ENCODE measurements at regions not wholly inside any gene's neighbourhood (a gene's known extent, or its start where the extent isn't known, plus 50 kb on each side); places are given as distances from the start of the nearest gene placed in this dataset.
A peak's percentile ranks its signal among the peaks of the same experiment; 100 is the strongest.
"Not testable (repeated sequence)": the region's sequence is repeated elsewhere in the genome, so short reads cannot be mapped to it uniquely, and the experiment has no call there.

GRCh38 chr6:71007298-71007697 is 50.4 kb upstream of the B3GAT2 start:
- DNase-seq (ENCODE audit: low read depth); H3K4me3 ChIP-seq (ENCODE audit: low read depth, low read length): not testable (repeated sequence)

- TF ChIP-seq, protein P1, sequence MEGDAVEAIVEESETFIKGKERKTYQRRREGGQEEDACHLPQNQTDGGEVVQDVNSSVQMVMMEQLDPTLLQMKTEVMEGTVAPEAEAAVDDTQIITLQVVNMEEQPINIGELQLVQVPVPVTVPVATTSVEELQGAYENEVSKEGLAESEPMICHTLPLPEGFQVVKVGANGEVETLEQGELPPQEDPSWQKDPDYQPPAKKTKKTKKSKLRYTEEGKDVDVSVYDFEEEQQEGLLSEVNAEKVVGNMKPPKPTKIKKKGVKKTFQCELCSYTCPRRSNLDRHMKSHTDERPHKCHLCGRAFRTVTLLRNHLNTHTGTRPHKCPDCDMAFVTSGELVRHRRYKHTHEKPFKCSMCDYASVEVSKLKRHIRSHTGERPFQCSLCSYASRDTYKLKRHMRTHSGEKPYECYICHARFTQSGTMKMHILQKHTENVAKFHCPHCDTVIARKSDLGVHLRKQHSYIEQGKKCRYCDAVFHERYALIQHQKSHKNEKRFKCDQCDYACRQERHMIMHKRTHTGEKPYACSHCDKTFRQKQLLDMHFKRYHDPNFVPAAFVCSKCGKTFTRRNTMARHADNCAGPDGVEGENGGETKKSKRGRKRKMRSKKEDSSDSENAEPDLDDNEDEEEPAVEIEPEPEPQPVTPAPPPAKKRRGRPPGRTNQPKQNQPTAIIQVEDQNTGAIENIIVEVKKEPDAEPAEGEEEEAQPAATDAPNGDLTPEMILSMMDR (IDR thresholded peaks at IDR 0.05; ENCODE audit: control insufficient read depth, extremely low read depth, insufficient read depth): no peak
- no peak for DNase-seq (ENCODE audit: low read depth)
- no peak overlapping the region for H3K4me3 ChIP-seq (ENCODE audit: low read depth, low read length)
Measured at GRCh38 chr6:71011871-71012371, 55.1 kb upstream of the B3GAT2 start.

DNA sequence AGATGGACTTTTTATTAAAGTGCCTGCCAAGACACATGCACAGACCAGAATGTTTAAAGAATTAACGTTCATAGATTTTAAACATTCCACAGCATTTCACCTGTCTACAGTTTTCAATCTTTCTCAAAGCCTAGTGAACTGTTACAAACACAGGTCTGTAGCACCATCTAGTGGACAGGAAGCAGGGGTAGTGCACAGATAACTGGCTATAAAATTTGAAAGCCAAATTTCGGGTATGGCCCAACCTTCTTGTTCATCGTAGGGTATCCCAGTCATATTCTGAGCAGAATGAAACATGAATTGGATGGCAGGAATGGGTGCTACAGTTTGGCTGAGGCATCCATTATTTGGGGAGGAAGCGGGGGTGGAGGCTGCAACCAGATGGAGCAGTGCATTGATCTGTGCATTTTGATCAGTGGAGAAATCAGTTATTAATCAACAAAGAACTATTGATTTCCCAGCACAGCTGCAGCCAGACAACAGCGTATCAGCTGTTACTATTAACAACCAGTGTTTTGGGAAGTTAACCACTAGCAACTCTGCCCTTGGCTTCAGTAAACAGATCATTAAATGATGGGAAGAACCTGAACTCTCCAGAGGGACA is 56.1 kb upstream of the B3GAT2 start:
- TF ChIP-seq, protein P1 (IDR thresholded peaks at IDR 0.05; ENCODE audit: control insufficient read depth, extremely low read depth, insufficient read depth): peak; percentile 75
- H3K4me3 ChIP-seq (ENCODE audit: low read depth, low read length): no peak overlapping the region
- peak; percentile 21 for DNase-seq (ENCODE audit: low read depth)

GRCh38 chr6:71015392-71015791 is 58.5 kb upstream of the B3GAT2 start:
- no peak for DNase-seq (ENCODE audit: low read depth)

GRCh38 chr6:71028236-71028876 is 71.5 kb upstream of the B3GAT2 start:
- H3K4me3 ChIP-seq (ENCODE audit: low read depth, low read length): no peak overlapping the region
- TF ChIP-seq, protein P1 (IDR thresholded peaks at IDR 0.05; ENCODE audit: control insufficient read depth, extremely low read depth, insufficient read depth): no peak
- no peak for DNase-seq (ENCODE audit: low read depth)

More at GRCh38 chr6:71015392-71015791, 58.5 kb upstream of the B3GAT2 start:
- TF ChIP-seq, protein P1 (IDR thresholded peaks at IDR 0.05; ENCODE audit: control insufficient read depth, extremely low read depth, insufficient read depth): no peak
- no peak overlapping the region for H3K4me3 ChIP-seq (ENCODE audit: low read depth, low read length)

DNA sequence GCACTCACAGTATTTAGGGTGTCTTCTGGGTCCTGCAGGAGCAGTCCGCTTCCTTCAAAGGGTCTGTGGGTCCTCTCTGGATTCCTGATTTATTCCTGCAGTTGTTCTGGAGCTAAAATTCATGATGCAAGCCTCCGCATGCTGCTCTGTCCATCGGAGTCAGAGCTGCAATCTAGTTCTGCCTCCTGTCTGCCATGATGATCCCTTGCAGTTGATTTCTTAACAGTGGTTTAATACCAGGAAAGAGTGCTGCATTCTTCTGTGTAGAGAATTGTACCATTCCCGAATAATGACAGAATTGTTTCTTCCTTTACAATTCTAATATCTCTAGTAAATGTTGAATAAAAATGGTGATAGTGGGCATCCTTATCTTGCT is 72.0 kb upstream of the B3GAT2 start:
- no peak for DNase-seq (ENCODE audit: low read depth)
- H3K4me3 ChIP-seq (ENCODE audit: low read depth, low read length): no peak overlapping the region
- TF ChIP-seq, protein P1 (IDR thresholded peaks at IDR 0.05; ENCODE audit: control insufficient read depth, extremely low read depth, insufficient read depth): no peak

DNA sequence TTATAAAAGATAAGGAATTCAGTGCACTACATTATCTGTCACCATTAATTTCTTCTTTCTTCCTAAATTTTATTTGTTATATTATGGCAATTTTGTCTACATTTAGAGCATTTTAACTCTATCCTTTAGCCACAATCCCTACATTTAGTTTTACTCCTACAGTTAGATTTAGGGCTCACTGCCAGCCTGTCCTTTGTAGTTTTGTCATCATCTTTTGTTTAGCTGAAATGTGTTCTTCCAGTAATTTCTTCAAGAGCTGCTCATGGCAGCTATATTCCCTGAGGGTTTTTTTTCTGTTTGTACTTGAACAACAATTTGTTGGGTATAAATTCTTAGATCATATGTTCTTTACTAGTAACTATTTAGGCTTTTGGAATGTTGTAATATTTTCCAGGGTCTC is 72.7 kb upstream of the B3GAT2 start:
- H3K4me3 ChIP-seq (ENCODE audit: low read depth, low read length): no peak overlapping the region
- TF ChIP-seq, protein P1 (IDR thresholded peaks at IDR 0.05; ENCODE audit: control insufficient read depth, extremely low read depth, insufficient read depth): no peak

More for the DNA sequence above, 72.7 kb upstream of the B3GAT2 start:
- DNase-seq (ENCODE audit: low read depth): no peak
